Breast epithelium (tissue), 3 donors: ENCODE measurements at regions not wholly inside any gene's neighbourhood (a gene's known extent, or its start where the extent isn't known, plus 50 kb on each side); places are given as distances from the start of the nearest gene placed in this dataset.

Source experiments
- CTCF ChIP-seq, 3 donors: fragments of 450-650 bp; IDR thresholded peaks; one replicate each; pipeline ENCODE4 v1.5.1; 2016 to 2017; ENCODE audit warnings: antibody characterized with exemption in 3 of 3, mild to moderate bottlenecking in 3 of 3, moderate library complexity in 3 of 3
- POLR2A ChIP-seq: fragments of 450-650 bp; IDR thresholded peaks from one replicate; pipeline ENCODE4 v1.6.1; 2016; ENCODE audit warnings: antibody characterized with exemption, mild to moderate bottlenecking, moderate library complexity
- POLR2AphosphoS5 ChIP-seq, 3 donors: sonication (generic); formaldehyde crosslinking; IDR thresholded peaks; one replicate each; pipeline ENCODE4 v1.6.1; 2017; ENCODE audit warnings: antibody characterized with exemption in 3 of 3

GRCh38 chr3:68560728-68561127, 371.6 kb downstream of the TAFA4 start:
- TF ChIP-seq POLR2AphosphoS5 (IDR thresholded peaks at IDR 0.05) (no peak), CTCF (IDR thresholded peaks at IDR 0.05) (no peak), POLR2A (no peak)
